ENCODE measurements at regions not wholly inside any gene's neighbourhood (a gene's known extent, or its start where the extent isn't known, plus 50 kb on each side); places are given as distances from the start of the nearest gene placed in this dataset.

GRCh38 chr3:36269274-36269673 is 111.0 kb upstream of the STAC start:
- no peak for DNase-seq (ENCODE audit: low spot score)

GRCh38 chr3:36282766-36283165 is 97.5 kb upstream of the STAC start:
- no peak for DNase-seq (ENCODE audit: low spot score)

GRCh38 chr3:36295296-36295695 is 85.0 kb upstream of the STAC start:
- DNase-seq (ENCODE audit: low spot score): no peak

GRCh38 chr3:36297195-36297594 is 83.1 kb upstream of the STAC start:
- no peak for DNase-seq (ENCODE audit: low spot score)

- DNase-seq (ENCODE audit: low spot score): no peak
Observed at GRCh38 chr3:36298188-36298587, 82.1 kb upstream of the STAC start.

GRCh38 chr3:36302158-36302509 is 78.2 kb upstream of the STAC start:
- no peak for DNase-seq (ENCODE audit: low spot score)

GRCh38 chr3:36302626-36303025 is 77.7 kb upstream of the STAC start:
- no peak for DNase-seq (ENCODE audit: low spot score)

GRCh38 chr3:36303286-36303685 is 77.0 kb upstream of the STAC start:
- no peak for DNase-seq (ENCODE audit: low spot score)

- no peak for DNase-seq (ENCODE audit: low spot score)
Observed at GRCh38 chr3:36305929-36306520, 74.3 kb upstream of the STAC start.

- DNase-seq (ENCODE audit: low spot score): no peak
Observed at GRCh38 chr3:36309092-36309491, 71.2 kb upstream of the STAC start.

GRCh38 chr3:36312351-36312750 is 68.0 kb upstream of the STAC start:
- DNase-seq (ENCODE audit: low spot score): peak; percentile 18

GRCh38 chr3:36317915-36318314 is 62.4 kb upstream of the STAC start:
- DNase-seq (ENCODE audit: low spot score): no peak

- DNase-seq (ENCODE audit: low spot score): no peak
Observed at GRCh38 chr3:36318621-36319200, 61.6 kb upstream of the STAC start.

- no peak for DNase-seq (ENCODE audit: low spot score)
Observed at GRCh38 chr3:36319680-36320079, 60.6 kb upstream of the STAC start.
